ES-I3 (cell line): ENCODE measurements at regions not wholly inside any gene's neighbourhood (a gene's known extent, or its start where the extent isn't known, plus 50 kb on each side); places are given as distances from the start of the nearest gene placed in this dataset.

Source experiments
- H3K36me3 ChIP-seq: 2 replicates; pipeline ENCODE4 v1.6.1; 2013; ENCODE audit warnings: mild to moderate bottlenecking, low read length, control low read depth, moderate library complexity; ENCODE audit not compliant: insufficient read depth
- H3K4me1 ChIP-seq: 2 replicates; pipeline ENCODE4 v1.6.1; 2013; ENCODE audit warnings: mild to moderate bottlenecking, control low read depth, low read length; ENCODE audit not compliant: insufficient read depth
- H3K9ac ChIP-seq: 2 replicates; pipeline ENCODE4 v1.6.1; 2013; ENCODE audit warnings: low read depth, mild to moderate bottlenecking, low read length, moderate library complexity
- H3K9me3 ChIP-seq: 2 replicates; pipeline ENCODE4 v1.6.1; 2013; ENCODE audit warnings: mild to moderate bottlenecking, low read length, moderate library complexity; ENCODE audit not compliant: control insufficient read depth, insufficient read depth

DNA sequence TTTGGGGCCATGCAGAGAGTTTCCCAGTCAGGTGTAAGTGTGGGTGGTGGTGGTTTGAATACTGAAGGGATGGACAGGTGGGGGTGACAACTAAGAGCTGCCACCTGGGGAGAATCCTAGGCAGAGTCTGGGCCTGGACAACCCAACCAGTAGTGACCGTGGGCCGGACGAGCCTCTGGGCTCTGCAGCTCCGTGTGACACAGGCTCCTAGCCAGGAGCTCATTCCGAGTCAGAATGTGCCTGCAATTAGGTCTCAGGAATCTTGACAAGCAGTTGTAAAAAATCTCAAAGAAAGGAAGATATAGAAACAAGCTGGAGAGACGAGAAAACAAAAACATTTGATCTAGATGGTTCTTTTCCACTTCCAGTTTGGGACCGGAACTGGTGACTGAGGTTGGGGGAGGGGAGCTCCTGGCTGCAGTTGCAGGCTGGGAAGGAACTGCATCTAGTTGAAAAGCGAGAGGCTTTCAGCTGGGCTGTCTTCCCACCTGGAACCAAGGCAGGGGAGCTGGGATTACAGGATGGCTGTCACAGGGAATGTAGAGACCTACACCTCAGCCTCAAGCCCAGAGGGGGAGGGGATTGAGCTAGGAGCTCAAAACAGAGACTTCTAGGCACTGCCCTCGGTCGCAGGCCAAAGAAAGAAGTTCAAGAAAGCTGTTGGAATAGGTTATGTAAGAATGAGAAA, 156.9 kb downstream of the PAX1 start:
- H3K9ac ChIP-seq, result no peak overlapping the region
- no peaks in the 10 kb centered on the region for H3K36me3 ChIP-seq
- peaks cover 2% of the 10 kb centered on the region; the same call in 1 of the 2 replicates for H3K9me3 ChIP-seq
- peaks cover 4% of the 10 kb centered on the region; the same call in 1 of the 2 replicates for H3K4me1 ChIP-seq

GRCh38 chr20:21840991-21841390, 135.5 kb downstream of the PAX1 start:
- H3K9me3 ChIP-seq, result no peaks in the 10 kb centered on the region
- H3K36me3 ChIP-seq, result no peaks in the 10 kb centered on the region
- no peaks in the 10 kb centered on the region; the same call in 1 of the 2 replicates for H3K4me1 ChIP-seq
- no peak overlapping the region for H3K9ac ChIP-seq

GRCh38 chr20:21839982-21840381, 134.5 kb downstream of the PAX1 start:
- no peaks in the 10 kb centered on the region for H3K36me3 ChIP-seq
- H3K4me1 ChIP-seq, result no peaks in the 10 kb centered on the region; the same call in 1 of the 2 replicates

DNA sequence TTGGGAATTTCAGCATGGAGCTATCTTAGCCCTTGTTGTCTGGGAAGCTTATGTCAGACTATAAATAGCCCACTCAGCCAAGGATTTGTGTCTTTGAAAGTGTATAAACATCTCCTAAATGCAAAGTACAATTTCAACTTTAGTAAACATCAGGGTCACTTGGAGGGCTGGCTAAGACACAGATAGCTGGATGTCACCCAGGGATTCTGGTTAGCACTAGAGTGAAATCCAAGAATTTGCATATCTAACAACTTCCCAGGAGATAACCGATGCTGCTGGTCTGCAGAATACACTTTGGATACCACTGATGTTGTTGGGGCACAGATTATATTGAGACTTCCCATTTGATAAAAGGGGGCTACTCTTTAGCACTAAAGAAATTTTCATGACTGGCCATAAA, 130.9 kb downstream of the PAX1 start:
- Histone ChIP-seq H3K36me3 (no peaks in the 10 kb centered on the region), H3K4me1 (no peaks in the 10 kb centered on the region; the same call in 1 of the 2 replicates), H3K9me3 (peaks cover 3% of the 10 kb centered on the region; the same call in 1 of the 2 replicates)

More at GRCh38 chr20:21839982-21840381, 134.5 kb downstream of the PAX1 start:
- no peak overlapping the region for H3K9ac ChIP-seq
- H3K9me3 ChIP-seq, result no peaks in the 10 kb centered on the region

GRCh38 chr20:21835042-21835441, 129.6 kb downstream of the PAX1 start:
- no peak overlapping the region for H3K9ac ChIP-seq
- no peaks in the 10 kb centered on the region for H3K36me3 ChIP-seq
- H3K4me1 ChIP-seq, result no peaks in the 10 kb centered on the region
- peaks cover 3% of the 10 kb centered on the region; the same call in 1 of the 2 replicates for H3K9me3 ChIP-seq

More for the DNA sequence above, 130.9 kb downstream of the PAX1 start:
- H3K9ac ChIP-seq, result no peak overlapping the region

GRCh38 chr20:21832442-21833385, 127.2 kb downstream of the PAX1 start:
- no peaks in the 10 kb centered on the region for H3K36me3 ChIP-seq
- no peak overlapping the region for H3K9ac ChIP-seq
- H3K9me3 ChIP-seq, result peaks cover 3% of the 10 kb centered on the region; the same call in 1 of the 2 replicates
- H3K4me1 ChIP-seq, result no peaks in the 10 kb centered on the region

GRCh38 chr20:21826976-21827375, 121.5 kb downstream of the PAX1 start:
- H3K9ac ChIP-seq, result no peak overlapping the region
- H3K9me3 ChIP-seq, result peaks cover 3% of the 10 kb centered on the region; the same call in 1 of the 2 replicates
- no peaks in the 10 kb centered on the region for H3K36me3 ChIP-seq
- no peaks in the 10 kb centered on the region for H3K4me1 ChIP-seq

GRCh38 chr20:21821358-21821757, 115.9 kb downstream of the PAX1 start:
- no peaks in the 10 kb centered on the region for H3K36me3 ChIP-seq
- H3K4me1 ChIP-seq, result no peaks in the 10 kb centered on the region
- H3K9me3 ChIP-seq, result no peaks in the 10 kb centered on the region
- H3K9ac ChIP-seq, result no peak overlapping the region

- H3K9ac ChIP-seq, result no peak overlapping the region
- no peaks in the 10 kb centered on the region for H3K36me3 ChIP-seq
- H3K9me3 ChIP-seq, result no peaks in the 10 kb centered on the region
- no peaks in the 10 kb centered on the region for H3K4me1 ChIP-seq
Observed at GRCh38 chr20:21820688-21821087, 115.2 kb downstream of the PAX1 start.

DNA sequence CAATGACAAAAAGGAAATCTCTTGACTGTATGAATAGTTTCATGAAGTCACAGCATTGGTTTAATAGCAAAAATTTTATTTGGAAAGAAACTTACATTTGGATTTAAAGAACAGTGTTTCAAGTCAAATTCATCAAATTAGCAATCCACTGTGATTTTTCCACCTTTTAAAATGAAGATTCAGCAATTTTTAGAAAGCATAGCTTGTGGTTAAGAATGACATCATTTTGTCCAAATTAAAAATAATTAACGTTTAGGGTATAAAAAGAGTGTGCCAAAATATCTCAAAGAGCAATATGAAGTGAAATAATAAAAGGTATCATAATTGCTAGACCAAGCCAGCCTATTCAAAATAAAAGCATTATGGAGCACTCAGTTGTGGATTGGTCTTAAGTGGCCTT, 114.6 kb downstream of the PAX1 start:
- Histone ChIP-seq H3K9me3 (no peaks in the 10 kb centered on the region), H3K36me3 (no peaks in the 10 kb centered on the region), H3K4me1 (no peaks in the 10 kb centered on the region), H3K9ac (no peak overlapping the region)

DNA sequence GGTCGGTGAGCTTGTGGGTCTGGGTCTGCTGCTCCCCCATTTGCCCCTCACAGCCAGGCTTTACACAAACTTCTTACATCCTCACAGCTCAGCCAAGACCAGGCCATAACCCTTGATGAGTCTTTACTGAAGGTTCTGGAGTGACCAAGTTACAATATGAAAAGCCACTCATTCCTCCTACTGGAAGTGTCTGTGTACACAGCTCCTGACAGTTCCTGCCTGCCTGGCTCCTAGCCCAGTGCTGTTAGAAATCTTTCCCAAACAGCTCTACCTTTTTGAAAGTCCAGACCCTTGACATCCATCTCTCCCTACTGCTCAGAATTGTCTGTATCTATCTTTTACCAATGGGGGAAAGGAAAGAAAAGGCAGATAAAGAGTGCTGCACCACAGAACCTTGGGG, 106.9 kb downstream of the PAX1 start:
- no peak overlapping the region for H3K9ac ChIP-seq
- H3K36me3 ChIP-seq, result no peaks in the 10 kb centered on the region
- H3K4me1 ChIP-seq, result no peaks in the 10 kb centered on the region
- no peaks in the 10 kb centered on the region for H3K9me3 ChIP-seq

DNA sequence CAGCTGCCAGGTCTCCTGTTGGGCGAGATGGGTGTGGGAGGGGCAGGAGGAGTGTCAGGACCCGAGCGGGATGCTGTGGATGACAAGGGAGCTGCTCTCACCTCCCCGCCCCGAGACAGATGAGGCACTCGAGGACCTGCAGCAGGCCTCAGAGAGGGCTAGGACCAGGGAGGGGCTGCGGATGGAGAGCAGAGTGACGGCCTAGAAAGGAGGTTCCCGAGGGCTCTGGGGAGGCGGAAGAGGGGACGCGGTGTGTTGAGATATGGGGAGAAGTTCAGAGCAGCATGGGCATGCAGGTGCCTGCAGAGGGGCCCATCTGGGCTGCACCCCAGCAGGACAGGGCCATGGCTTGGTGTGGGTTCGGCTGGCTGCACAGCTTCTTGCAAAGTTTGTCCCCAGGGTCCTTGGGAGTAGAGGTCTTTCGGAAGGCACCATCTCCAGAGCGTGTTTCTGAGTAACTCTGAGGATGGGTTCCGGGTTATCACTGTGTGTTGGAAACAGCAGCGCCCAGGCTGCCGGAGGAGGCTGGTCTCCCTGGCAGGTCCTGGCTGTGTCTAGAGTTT, 104.6 kb downstream of the PAX1 start:
- no peaks in the 10 kb centered on the region for H3K36me3 ChIP-seq
- no peaks in the 10 kb centered on the region for H3K9me3 ChIP-seq
- no peaks in the 10 kb centered on the region for H3K4me1 ChIP-seq
- no peak overlapping the region for H3K9ac ChIP-seq

DNA sequence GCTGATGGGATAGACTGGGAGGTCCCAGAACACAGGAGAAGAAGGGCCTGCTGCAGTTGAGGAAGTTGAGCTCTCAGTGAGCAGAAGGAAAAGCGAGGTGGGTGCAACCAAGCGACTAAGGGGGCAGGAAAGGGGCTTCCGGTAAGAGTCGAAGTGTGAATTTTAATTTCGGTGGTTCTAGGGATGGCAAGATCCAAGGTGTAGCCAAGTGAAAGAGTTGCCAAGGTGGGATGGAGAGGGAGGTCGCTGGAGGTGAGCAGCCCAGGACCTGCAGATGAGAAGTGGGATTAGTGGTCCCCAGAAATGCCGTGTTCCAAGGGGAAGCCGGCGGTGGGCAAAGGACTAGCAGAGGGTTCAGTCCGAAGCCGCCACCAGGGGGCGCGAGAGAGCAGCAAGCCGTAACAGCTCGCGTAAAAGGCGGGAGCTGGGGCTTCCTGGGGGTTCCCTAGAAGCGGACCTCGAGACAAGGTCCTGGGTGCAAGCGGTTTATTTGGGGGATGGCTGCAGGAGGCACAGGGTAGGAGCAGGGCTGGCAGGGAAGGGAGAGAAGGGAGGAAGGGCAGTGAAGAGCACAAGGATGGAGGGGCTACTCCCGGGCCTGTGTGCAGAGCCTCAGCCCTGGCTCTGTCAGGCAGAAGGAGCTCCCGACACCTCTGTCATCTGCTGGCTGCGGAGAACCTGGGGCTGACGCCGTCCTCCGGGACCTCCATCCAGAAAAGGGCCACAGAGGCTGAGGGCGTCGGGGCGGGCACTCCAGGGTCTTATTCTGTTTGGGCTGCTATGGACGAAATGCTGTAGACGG, 103.6 kb downstream of the PAX1 start:
- no peaks in the 10 kb centered on the region for H3K9me3 ChIP-seq
- no peak overlapping the region for H3K9ac ChIP-seq
- H3K36me3 ChIP-seq, result no peaks in the 10 kb centered on the region
- no peaks in the 10 kb centered on the region for H3K4me1 ChIP-seq

DNA sequence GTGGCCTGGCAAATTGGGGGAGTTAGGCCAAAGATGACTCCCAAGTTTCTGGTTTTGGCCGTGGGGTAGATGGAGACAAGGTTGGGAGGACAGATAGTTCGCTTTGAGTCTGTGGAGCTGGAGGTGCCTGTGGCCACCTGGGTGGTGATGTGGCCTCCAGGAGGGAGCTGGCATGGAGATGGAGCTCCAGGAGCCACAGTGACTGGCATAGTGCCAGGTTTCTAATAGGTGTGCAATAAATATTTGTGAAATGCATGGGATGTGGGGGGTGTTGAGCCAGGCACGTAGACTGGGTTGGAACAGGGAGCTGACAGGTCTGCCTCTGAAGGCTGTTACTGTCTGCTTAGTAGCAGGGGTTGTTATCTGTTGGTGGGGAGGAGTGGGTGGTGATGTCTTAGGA, 102.7 kb downstream of the PAX1 start:
- Histone ChIP-seq H3K4me1 (no peaks in the 10 kb centered on the region), H3K9me3 (no peaks in the 10 kb centered on the region), H3K36me3 (no peaks in the 10 kb centered on the region), H3K9ac (no peak overlapping the region)
